Ectodermal cell (in vitro differentiated cells): ENCODE measurements at regions not wholly inside any gene's neighbourhood (a gene's known extent, or its start where the extent isn't known, plus 50 kb on each side); places are given as distances from the start of the nearest gene placed in this dataset.
"Not testable (repeated sequence)": the region's sequence is repeated elsewhere in the genome, so short reads cannot be mapped to it uniquely, and the experiment has no call there.

Experiments
- H3K27ac ChIP-seq: 2 replicates; pipeline ENCODE4 v1.7.0; 2013; ENCODE audit warnings: mild to moderate bottlenecking, low read depth, low read length; ENCODE audit not compliant: insufficient read depth, poor library complexity, severe bottlenecking
- H3K27me3 ChIP-seq: 2 replicates; pipeline ENCODE4 v1.7.0; 2013; ENCODE audit warnings: mild to moderate bottlenecking, low read length; ENCODE audit not compliant: insufficient read depth, control insufficient read depth, poor library complexity, severe bottlenecking
- H3K36me3 ChIP-seq: one replicate; pipeline ENCODE4 v1.7.0; 2013; ENCODE audit warnings: low read length; ENCODE audit not compliant: control insufficient read depth, insufficient read depth
- H3K4me1 ChIP-seq: one replicate; pipeline ENCODE4 v1.7.0; 2013; ENCODE audit warnings: low read length; ENCODE audit not compliant: control insufficient read depth, insufficient read depth
- H3K4me3 ChIP-seq: 2 replicates; pipeline ENCODE4 v1.7.0; 2013; ENCODE audit warnings: low read depth, low read length, control low read depth; ENCODE audit not compliant: insufficient read depth
- H3K9me3 ChIP-seq: 2 replicates; pipeline ENCODE4 v1.7.0; 2013; ENCODE audit warnings: mild to moderate bottlenecking, low read length, moderate library complexity; ENCODE audit not compliant: control insufficient read depth
- WGBS, 2 experiments: methylation state at CpG; one replicate each; pipeline ENCODE4 v1.1.7; 2013; ENCODE audit warnings: missing lambda C conversion rate in 2 of 2; 5-methylcytosine and 5-hydroxymethylcytosine counted together

DNA sequence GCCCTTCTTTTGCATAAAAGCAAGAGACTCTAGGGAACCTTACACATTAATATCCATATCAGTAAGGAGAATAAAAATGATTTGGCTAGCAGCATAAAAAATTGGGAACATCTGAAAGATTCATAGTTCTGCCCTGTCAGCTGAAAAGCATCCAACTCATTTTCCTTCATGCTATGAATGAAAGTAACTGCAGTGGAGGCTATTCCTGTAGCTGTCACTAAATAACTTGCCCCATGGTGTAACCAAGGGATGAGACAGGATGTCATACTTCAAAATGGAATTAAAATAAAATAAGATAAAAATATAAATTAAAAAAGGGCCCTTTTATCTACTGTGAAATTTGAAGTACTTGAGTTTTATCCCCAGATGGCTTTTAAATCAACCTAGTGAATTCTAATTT lies 878.8 kb downstream of the C4orf33 start:
- Histone ChIP-seq H3K27ac (no peak overlapping the region), H3K36me3 (no peaks in the 10 kb centered on the region), H3K27me3 (no peaks in the 10 kb centered on the region), H3K4me1 (no peaks in the 10 kb centered on the region), H3K4me3 (no peak overlapping the region), H3K9me3 (no peaks in the 10 kb centered on the region)

DNA sequence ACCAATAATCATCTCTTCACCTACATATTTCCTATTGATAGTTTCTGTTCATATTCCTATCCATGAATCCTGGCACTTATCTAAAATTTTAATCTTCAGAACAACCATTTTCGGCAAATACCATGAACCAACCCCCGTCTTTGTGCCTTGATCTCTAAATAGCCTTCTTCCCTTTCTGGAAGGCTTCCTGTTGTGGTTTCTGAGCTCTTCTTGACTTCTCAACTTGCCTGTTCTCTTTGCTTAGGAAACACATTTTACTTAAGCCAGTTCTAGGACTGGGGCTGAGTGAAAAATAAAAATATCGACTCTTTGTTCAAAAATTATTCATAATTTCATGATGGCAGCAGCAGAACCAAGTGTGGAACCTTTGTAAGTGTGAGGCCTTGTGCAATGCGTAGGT lies 882.4 kb downstream of the C4orf33 start:
- H3K36me3 ChIP-seq = no peaks in the 10 kb centered on the region
- 93 to 98% methylated on average over 4 of the region's 4 CpGs for WGBS, 2 experiments

DNA sequence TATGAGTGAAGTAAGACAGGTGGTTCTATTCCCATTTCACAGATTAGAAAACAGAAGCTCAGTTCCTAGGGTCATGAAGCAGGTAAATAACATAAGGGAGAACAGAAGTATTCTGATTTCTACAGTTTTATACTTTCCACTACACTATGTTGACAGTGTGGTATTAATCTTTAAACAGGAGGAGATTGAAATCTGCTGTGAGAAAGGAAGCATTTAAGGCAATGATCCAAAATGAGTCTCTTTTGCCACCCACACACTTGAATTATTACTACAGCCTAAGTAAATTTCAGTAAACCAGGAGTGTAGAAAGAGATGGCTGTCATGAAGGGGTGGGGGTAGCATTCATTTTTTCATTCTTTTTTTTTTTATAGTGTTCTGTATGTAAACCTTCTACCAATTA lies 893.0 kb downstream of the C4orf33 start:
- H3K9me3 ChIP-seq = no peaks in the 10 kb centered on the region
- no peaks in the 10 kb centered on the region for H3K36me3 ChIP-seq
- H3K27me3 ChIP-seq = no peaks in the 10 kb centered on the region
- H3K4me3 ChIP-seq = no peak overlapping the region
- no peaks in the 10 kb centered on the region for H3K4me1 ChIP-seq
- H3K27ac ChIP-seq = no peak overlapping the region

More for the DNA sequence above, 882.4 kb downstream of the C4orf33 start:
- Histone ChIP-seq H3K27ac (no peak overlapping the region), H3K9me3 (no peaks in the 10 kb centered on the region), H3K4me3 (no peak overlapping the region), H3K4me1 (no peaks in the 10 kb centered on the region), H3K27me3 (no peaks in the 10 kb centered on the region)

DNA sequence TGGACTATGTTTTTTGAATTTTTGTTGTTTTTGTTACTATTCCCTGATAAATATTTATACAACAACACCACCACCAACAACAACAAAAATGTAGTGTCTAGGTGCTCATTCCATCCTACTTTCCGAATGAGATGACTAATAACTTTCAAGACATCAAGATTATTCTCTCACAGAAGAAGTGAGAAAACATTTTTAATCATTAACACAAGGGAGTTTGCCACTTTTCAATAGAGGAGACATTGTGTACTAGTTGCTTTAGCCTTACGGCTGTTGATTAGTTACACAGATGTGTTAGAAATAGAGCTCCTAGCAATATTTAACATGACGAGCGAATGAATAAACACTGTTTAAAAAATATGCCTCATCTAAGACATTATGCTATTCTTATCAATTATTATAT lies 898.8 kb downstream of the C4orf33 start:
- Histone ChIP-seq H3K4me1 (no peaks in the 10 kb centered on the region), H3K9me3 (no peaks in the 10 kb centered on the region), H3K36me3 (no peaks in the 10 kb centered on the region), H3K27me3 (no peaks in the 10 kb centered on the region), H3K27ac (no peak overlapping the region), H3K4me3 (no peak overlapping the region)
- 88 to 98% methylated on average over 2 of the region's 4 CpGs for WGBS, 2 experiments

DNA sequence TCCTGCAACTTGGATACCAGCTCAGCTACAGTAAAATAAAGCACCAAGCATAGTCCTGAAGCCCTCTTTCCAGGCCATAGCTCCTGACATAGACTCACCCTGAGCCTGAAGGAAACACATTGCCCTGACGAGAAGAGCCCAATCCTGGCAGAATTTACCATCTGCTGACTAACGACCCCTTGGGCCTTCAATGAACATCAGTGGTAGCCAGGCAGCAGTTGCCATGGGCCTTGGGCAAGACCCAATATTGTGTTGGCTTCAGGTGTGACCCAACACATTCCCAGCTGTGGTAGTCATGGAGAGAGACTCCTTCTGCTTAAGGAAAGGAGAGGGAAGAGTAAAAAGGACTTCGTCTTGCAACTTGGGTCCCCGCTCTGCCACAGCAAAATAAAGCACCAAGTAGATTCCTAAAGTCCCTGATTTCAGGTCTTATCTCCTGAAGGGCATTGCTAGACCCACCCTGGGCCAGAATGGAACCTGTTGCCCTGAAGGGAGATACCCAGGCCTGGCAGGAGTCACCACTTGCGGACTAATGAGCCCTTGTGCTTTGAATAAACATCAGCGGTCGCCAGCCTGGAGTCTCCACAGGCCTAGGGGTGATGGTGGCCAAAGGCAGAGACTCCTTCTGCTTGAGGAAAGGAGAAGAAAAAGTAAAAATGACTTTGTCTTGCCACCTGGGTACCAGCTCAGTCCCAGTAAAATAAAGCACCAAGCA lies 902.6 kb downstream of the C4orf33 start:
- Histone ChIP-seq H3K27me3 (no peaks in the 10 kb centered on the region), H3K36me3 (no peaks in the 10 kb centered on the region), H3K9me3 (no peaks in the 10 kb centered on the region), H3K27ac (no peak overlapping the region), H3K4me3 (no peak overlapping the region), H3K4me1 (no peaks in the 10 kb centered on the region)
- WGBS, 2 experiments = 95 to 97% methylated on average over 7 of the region's 7 CpGs

DNA sequence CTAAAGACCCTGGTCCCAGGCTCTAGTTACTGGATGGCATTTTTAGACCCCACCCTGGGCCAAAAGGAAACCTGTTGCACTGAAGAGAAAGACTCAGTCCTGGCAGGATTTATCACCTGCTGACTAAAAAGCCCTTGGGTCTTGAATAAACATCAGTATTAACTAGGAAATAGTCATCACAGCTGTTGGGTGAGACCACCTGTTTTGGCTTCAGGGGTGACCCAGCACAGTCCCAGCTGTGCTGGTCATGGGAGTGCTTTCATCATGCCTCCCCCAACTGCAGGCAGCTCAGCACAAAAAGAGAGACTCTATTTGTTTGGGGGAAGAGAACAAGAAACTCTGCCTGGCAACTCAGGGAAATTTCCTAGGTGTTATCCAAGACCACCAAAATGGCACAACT lies 903.2 kb downstream of the C4orf33 start:
- no peaks in the 10 kb centered on the region for H3K27me3 ChIP-seq
- no peaks in the 10 kb centered on the region for H3K9me3 ChIP-seq
- H3K4me3 ChIP-seq = no peak overlapping the region
- H3K36me3 ChIP-seq = no peaks in the 10 kb centered on the region
- H3K27ac ChIP-seq = no peak overlapping the region
- H3K4me1 ChIP-seq = no peaks in the 10 kb centered on the region

DNA sequence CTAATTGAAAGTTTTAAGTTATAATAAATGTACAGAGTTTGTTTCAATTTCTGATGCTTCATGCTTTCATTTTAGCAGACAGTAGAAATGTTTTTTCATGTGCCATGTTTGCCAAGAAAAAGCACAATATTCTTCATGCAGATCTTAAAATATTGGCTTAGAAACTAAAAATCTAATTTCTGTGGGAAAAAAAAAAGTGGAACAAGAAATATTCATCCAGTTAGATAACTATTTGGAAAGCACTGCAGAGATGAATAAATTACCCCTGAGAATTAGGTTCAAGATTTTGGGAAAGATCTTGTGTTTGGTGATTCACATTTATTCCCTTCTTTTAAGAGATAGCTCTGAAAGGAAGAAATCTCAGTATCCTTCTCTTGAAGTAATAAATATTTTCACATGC lies 912.5 kb downstream of the C4orf33 start:
- no peak overlapping the region for H3K27ac ChIP-seq
- H3K9me3 ChIP-seq = no peaks in the 10 kb centered on the region
- H3K36me3 ChIP-seq = no peaks in the 10 kb centered on the region
- H3K4me1 ChIP-seq = peaks cover 2% of the 10 kb centered on the region
- H3K4me3 ChIP-seq = no peak overlapping the region
- no peaks in the 10 kb centered on the region for H3K27me3 ChIP-seq

DNA sequence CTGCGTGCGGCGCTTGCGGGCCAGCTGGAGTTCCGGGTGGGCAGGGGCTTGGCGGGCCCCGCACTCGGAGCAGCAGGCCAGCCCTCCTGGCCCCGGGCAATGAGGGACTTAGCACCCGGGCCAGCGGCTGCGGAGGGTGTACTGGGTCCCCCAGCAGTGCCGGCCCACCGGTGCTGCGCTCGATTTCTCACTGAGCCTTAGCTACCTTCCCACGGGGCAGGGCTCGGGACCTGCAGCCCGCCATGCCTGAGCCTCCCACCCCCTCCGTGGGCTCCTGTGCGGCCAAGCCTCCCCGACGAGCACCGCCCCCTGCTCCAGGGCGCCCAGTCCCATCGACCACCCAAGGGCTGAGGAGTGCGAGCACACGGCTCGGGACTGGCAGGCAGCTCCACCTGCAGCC lies 916.9 kb downstream of the C4orf33 start:
- not testable (repeated sequence) for H3K4me3 ChIP-seq, H3K4me1 ChIP-seq, H3K36me3 ChIP-seq, H3K27me3 ChIP-seq, H3K27ac ChIP-seq, H3K9me3 ChIP-seq
- 95 to 98% methylated on average over 29 of the region's 29 CpGs for WGBS, 2 experiments

DNA sequence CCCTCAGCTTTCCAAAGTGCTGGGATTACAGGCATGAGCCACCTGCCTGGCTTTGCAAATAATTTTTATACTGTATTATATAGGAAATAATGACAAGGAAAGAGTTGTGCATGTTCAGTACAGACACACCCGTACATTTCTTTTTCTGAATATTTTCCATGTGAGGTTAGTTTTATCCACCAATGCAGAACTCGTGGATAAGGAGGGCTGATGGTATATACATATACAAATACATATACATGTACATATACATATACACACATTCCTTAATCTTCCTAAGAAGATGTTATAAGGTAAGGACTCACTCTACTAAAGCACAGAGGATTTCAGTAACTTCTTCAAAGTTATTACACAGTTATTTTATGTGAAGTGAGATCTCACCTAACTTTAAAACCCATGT lies 925.8 kb downstream of the C4orf33 start:
- H3K9me3 ChIP-seq = no peaks in the 10 kb centered on the region
- no peak overlapping the region for H3K27ac ChIP-seq
- WGBS, 2 experiments = no CpG with 5 or more reads among the region's 2 CpGs
- H3K27me3 ChIP-seq = no peaks in the 10 kb centered on the region
- H3K4me1 ChIP-seq = peaks cover 5% of the 10 kb centered on the region
- no peak overlapping the region for H3K4me3 ChIP-seq
- H3K36me3 ChIP-seq = no peaks in the 10 kb centered on the region

DNA sequence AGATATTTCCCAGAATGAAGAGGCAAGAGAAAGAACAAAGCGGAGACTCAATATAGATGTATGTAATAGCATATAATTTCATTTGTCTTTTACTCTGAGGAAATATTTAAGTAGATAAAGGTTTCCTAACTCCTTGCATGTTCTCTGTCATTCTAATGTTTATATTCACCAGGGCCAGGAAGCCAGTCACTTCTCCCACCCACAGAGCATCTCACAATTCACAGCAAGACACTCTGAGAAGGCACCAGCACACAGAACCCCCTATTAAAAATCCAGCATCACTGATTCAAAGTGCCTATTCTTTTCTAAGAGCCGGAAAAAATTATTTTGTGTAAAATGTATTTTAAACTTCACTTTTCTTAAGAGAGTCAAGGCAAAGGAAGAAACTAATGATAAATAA lies 927.1 kb downstream of the C4orf33 start:
- Histone ChIP-seq H3K27me3 (no peaks in the 10 kb centered on the region), H3K9me3 (no peaks in the 10 kb centered on the region), H3K27ac (no peak overlapping the region), H3K4me3 (no peak overlapping the region), H3K4me1 (peaks cover 5% of the 10 kb centered on the region), H3K36me3 (no peaks in the 10 kb centered on the region)
- WGBS, 2 experiments = 67% methylated on average over 1 of the region's 2 CpGs; no CpG with 5 or more reads in 1 of the 2 experiments

DNA sequence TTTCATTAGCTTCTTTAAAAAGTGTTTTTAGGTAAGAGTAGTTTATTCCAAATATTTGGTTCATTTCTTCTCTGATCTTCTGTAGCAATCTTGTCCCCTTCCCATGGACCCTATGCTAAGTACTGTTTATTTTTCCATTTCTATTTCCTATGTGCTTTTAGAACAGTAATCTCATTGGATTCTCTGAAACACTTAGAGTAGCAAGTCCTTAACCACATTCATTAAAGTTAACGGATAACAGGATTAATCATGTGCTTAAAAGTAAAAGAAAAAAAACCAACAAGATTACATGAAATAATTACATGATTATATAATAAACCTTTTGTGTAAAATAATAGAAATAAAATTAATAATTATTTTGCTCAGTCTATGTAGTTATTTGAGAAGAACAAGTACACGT lies 929.7 kb downstream of the C4orf33 start:
- Histone ChIP-seq H3K27me3 (no peaks in the 10 kb centered on the region), H3K9me3 (no peaks in the 10 kb centered on the region), H3K36me3 (no peaks in the 10 kb centered on the region), H3K4me1 (peaks cover 5% of the 10 kb centered on the region), H3K4me3 (no peak overlapping the region), H3K27ac (no peak overlapping the region)
- no CpG with 5 or more reads among the region's 2 CpGs for WGBS, 2 experiments
